Psoas muscle (tissue), 7 donors: ENCODE measurements at regions not wholly inside any gene's neighbourhood (a gene's known extent, or its start where the extent isn't known, plus 50 kb on each side); places are given as distances from the start of the nearest gene placed in this dataset.

Source experiments
- ATAC-seq, 4 donors: fragments of 200-7000 bp; cut with Tn5 transposase; one replicate each; pipeline ENCODE4 v1.9.1; 2020; ENCODE audit warnings: moderate library complexity in 3 of 4, mild to moderate bottlenecking in 2 of 4
- DNase-seq, 2 donors: peaks; one replicate each; pipeline ENCODE4 v3.0.0-alpha.2; 2020
- H3K27ac ChIP-seq: fragments of 200-600 bp; one replicate; pipeline ENCODE4 v1.8.0; 2022
- H3K27me3 ChIP-seq, 3 donors: fragments of 200-600 bp in 1 of 3; one replicate each; pipeline versions ENCODE4 v1.6.1 to v1.8.0; 2013 to 2022; ENCODE audit warnings: low read length in 2 of 3, mild to moderate bottlenecking in 2 of 3, moderate library complexity in 1 of 3; ENCODE audit not compliant: insufficient read depth in 3 of 3
- H3K36me3 ChIP-seq, 2 donors: fragments of 200-600 bp in 1 of 2; one replicate each; pipeline versions ENCODE4 v1.6.1 to v1.8.0; 2013 to 2022; ENCODE audit warnings: low read depth in 1 of 2, mild to moderate bottlenecking in 1 of 2, moderate library complexity in 1 of 2; ENCODE audit not compliant: insufficient read depth in 1 of 2
- H3K4me1 ChIP-seq: fragments of 200-600 bp; one replicate; pipeline ENCODE4 v1.8.0; 2022
- H3K4me3 ChIP-seq: fragments of 200-600 bp; one replicate; pipeline ENCODE4 v1.8.0; 2022; ENCODE audit warnings: mild to moderate bottlenecking
- H3K9me3 ChIP-seq: fragments of 200-600 bp; one replicate; pipeline ENCODE4 v1.8.0; 2022
- WGBS, 3 donors: extraction: QIAGEN DNeasy Blood & Tissue Kit; methylation state at CpG; one replicate each; pipeline versions ENCODE4 v1.1.6 to v1.1.7; 2013; 5-methylcytosine and 5-hydroxymethylcytosine counted together
- intact Hi-C, 2 donors: fragments of 100-400 bp; cut with DNase I; formaldehyde crosslinking; loops; one replicate each; pipeline versions ENCODE4 v1.11.0 to v1.14.2; 2022
- TF ChIP-seq, protein P1 (sequence below): fragments of 200-600 bp; IDR thresholded peaks from one replicate; pipeline ENCODE4 v1.8.0; 2022; ENCODE audit warnings: antibody characterized with exemption
- donor health status: healthy with polysubstance abuse.
- donor health status: DM: no; HTN: no; CAD: no; lungs with moderate emphysema.
- donor health status: Bipolar disorder and iron deficiency.
- donor health status: healthy.
- donor health status: DM: yes; HTN: yes; CAD: no.
- donor health status: DM: no; HTN: no; CAD: no.
- donor health status: DM: yes; HTN: yes; CAD: no.

DNA sequence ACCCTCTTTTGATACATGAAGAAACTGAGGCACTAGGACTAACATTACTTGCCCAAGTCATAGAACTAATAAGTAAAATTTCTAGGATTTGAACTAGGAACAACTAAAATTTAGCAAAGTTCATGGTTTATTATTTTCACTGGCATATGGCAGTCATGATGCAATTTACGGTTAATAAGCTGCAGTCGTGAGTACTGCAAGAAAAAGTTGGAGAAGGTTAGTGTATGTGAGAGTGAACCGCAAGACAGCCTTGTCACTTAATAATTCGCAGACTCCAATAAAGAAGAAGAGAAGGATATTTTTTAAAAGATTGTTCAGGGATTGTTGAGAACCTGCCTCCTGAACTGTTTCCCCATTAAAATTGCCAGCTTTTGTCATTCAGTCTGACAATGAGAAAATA is 663.4 kb upstream of the TENM4 start:
- 64 to 65% (median 64%) methylated on average over 4 of the region's 4 CpGs for WGBS, 3 donors
- peaks cover 0 to 2% (median 0%) of the 10 kb centered on the region in 3 donors for H3K27me3 ChIP-seq
- no peaks in the 10 kb centered on the region for H3K36me3 ChIP-seq
- DNase-seq, result no peak
- TF ChIP-seq, protein P1, sequence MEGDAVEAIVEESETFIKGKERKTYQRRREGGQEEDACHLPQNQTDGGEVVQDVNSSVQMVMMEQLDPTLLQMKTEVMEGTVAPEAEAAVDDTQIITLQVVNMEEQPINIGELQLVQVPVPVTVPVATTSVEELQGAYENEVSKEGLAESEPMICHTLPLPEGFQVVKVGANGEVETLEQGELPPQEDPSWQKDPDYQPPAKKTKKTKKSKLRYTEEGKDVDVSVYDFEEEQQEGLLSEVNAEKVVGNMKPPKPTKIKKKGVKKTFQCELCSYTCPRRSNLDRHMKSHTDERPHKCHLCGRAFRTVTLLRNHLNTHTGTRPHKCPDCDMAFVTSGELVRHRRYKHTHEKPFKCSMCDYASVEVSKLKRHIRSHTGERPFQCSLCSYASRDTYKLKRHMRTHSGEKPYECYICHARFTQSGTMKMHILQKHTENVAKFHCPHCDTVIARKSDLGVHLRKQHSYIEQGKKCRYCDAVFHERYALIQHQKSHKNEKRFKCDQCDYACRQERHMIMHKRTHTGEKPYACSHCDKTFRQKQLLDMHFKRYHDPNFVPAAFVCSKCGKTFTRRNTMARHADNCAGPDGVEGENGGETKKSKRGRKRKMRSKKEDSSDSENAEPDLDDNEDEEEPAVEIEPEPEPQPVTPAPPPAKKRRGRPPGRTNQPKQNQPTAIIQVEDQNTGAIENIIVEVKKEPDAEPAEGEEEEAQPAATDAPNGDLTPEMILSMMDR, result no peak
- H3K4me1 ChIP-seq, result no peaks in the 10 kb centered on the region
- no peak for ATAC-seq
- intact Hi-C loops, result no loop called here
- no peak overlapping the region for H3K4me3 ChIP-seq
- H3K27ac ChIP-seq, result no peak overlapping the region
- H3K9me3 ChIP-seq, result no peaks in the 10 kb centered on the region

DNA sequence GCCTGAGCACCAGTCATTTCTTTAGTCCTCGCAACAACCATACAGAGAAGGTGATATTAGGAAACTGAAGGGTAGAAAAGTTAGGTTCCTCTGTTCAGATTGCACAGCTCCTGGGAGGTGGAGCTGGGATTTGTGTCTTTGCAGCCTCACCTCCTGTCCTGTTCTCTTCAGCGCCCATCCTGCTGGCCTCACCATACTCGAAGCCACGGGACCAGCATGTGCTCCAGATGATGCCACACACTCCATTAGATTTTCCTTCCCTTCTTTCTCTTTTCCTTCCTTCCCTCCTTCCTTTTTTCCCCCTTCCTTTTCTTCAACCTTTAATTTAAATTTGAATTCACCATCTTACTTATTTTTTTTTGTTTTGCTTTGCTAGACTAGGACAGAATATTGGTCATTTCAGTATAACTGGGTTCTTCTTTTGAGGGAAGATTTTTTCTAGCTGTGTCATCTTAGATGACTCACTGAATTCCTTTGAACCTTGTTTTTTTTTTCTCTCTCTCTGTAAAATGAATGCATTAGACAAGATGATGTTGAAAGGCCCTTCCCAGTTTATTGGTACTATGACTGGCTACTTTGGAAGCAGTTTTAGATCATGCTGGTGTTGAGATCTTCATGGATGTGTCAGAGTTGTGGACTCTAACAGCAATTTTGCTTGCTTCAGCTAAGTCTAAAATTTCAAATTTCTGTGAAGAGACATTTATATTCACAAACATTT is 662.5 kb upstream of the TENM4 start:
- no peak overlapping the region for H3K4me3 ChIP-seq
- DNase-seq (no peak), ATAC-seq (no peak)
- no peaks in the 10 kb centered on the region for H3K36me3 ChIP-seq
- H3K9me3 ChIP-seq, result no peaks in the 10 kb centered on the region
- TF ChIP-seq, protein P1, result no peak
- peaks cover 0 to 2% (median 0%) of the 10 kb centered on the region in 3 donors for H3K27me3 ChIP-seq
- 88 to 95% (median 90%) methylated on average over 4 of the region's 4 CpGs for WGBS, 3 donors
- intact Hi-C loops, result no loop called here
- no peaks in the 10 kb centered on the region for H3K4me1 ChIP-seq
- no peak overlapping the region for H3K27ac ChIP-seq

DNA sequence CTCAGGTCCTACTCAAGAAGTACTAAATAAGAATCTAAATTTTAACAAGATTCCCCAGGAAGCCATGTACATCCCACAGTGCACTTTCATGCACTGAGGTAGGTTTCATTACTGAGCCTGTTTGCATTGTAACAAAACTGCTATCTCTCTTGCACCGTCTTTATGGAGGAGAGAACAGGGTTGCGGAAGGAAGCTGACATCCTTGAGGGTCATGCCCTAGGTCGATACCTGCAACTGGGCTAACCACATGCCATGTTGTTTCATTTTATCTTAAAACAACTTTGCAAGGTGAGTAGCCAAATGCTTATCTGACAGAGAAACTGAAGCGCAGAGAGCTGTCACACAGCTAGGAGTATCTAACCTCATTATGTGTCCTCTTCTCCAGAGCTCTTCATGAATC is 656.3 kb upstream of the TENM4 start:
- Histone ChIP-seq H3K36me3 (no peaks in the 10 kb centered on the region), H3K9me3 (no peaks in the 10 kb centered on the region), H3K4me3 (no peak overlapping the region), H3K4me1 (no peaks in the 10 kb centered on the region), H3K27me3 (no peaks in the 10 kb centered on the region), H3K27ac (no peak overlapping the region)
- WGBS, 3 donors, result 84 to 93% (median 87%) methylated on average over 4 of the region's 4 CpGs
- DNase-seq (no peak), ATAC-seq (no peak)
- intact Hi-C loops, result no loop called here
- TF ChIP-seq, protein P1, result no peak

DNA sequence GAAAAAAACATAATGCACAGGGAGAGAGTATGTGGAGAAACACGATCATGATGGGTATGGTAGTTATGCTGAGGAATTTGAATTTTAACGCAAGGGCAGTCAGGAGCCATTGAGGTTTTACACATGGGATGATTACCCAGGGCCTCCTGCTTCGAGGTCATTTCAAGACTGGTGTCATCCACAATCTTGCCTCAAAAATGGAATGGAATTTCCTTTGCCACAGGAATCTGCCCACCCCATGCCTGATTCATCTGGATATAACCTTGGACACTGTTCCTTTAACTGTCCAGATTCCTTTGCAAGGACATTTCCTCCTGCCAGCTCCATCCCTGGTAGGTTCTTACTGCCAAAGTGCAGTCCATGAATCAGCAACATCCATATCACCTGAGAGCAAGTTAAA is 655.9 kb upstream of the TENM4 start:
- WGBS, 3 donors, result 52 to 67% (median 61%) methylated on average over 3 of the region's 3 CpGs
- H3K4me3 ChIP-seq, result no peak overlapping the region
- intact Hi-C loops, result no loop called here
- no peak overlapping the region for H3K27ac ChIP-seq
- TF ChIP-seq, protein P1, result no peak
- no peak for ATAC-seq
- DNase-seq, result no peak
- no peaks in the 10 kb centered on the region for H3K27me3 ChIP-seq
- H3K36me3 ChIP-seq, result no peaks in the 10 kb centered on the region
- no peaks in the 10 kb centered on the region for H3K9me3 ChIP-seq
- H3K4me1 ChIP-seq, result no peaks in the 10 kb centered on the region
